Activated CD8-positive, alpha-beta T cell treated with anti-CD3 and anti-CD28 coated beads, Interleukin-2, amount 10 ng/mL, durations not matched to agents 7 days and 5 days (primary cell): ENCODE measurements at regions not wholly inside any gene's neighbourhood (a gene's known extent, or its start where the extent isn't known, plus 50 kb on each side); places are given as distances from the start of the nearest gene placed in this dataset.
"Not testable (repeated sequence)": the region's sequence is repeated elsewhere in the genome, so short reads cannot be mapped to it uniquely, and the experiment has no call there.

Experiments used
- ATAC-seq: fragments of 150-1000 bp; cut with Tn5 transposase; one replicate; pipeline ENCODE4 v1.10.0; 2021; ENCODE audit warnings: moderate library complexity
- CTCF ChIA-PET: fragments of 350-600 bp; sonication (Branson Sonifier 250); formaldehyde crosslinking; loops from one replicate; lab custom pipeline; 2021; ENCODE audit warnings: antibody characterized with exemption; lab: Charles Lee
- POLR2A ChIA-PET: fragments of 350-600 bp; sonication (Branson Sonifier 250); formaldehyde crosslinking; loops from one replicate; lab custom pipeline; 2021; ENCODE audit warnings: antibody characterized with exemption; lab: Charles Lee
- DNase-seq: peaks from one replicate; pipeline ENCODE4 v3.0.0-alpha.2; 2020
- H3K27ac Mint-ChIP-seq: one replicate; pipeline ENCODE4 v1.8.0; 2021; ENCODE audit warnings: mild to moderate bottlenecking, mixed read lengths
- H3K27me3 Mint-ChIP-seq: one replicate; pipeline ENCODE4 v1.8.0; 2021; ENCODE audit warnings: low read depth, mixed read lengths
- H3K36me3 Mint-ChIP-seq: one replicate; pipeline ENCODE4 v1.8.0; 2021; ENCODE audit warnings: low read depth, mixed read lengths
- H3K4me1 Mint-ChIP-seq: one replicate; pipeline ENCODE4 v1.8.0; 2021; ENCODE audit warnings: low read depth, mixed read lengths
- H3K4me3 Mint-ChIP-seq: one replicate; pipeline ENCODE4 v1.8.0; 2021; ENCODE audit warnings: mild to moderate bottlenecking, mixed read lengths
- H3K9me3 Mint-ChIP-seq: one replicate; pipeline ENCODE4 v1.8.0; 2022; ENCODE audit warnings: mixed read lengths; ENCODE audit not compliant: insufficient read depth

DNA sequence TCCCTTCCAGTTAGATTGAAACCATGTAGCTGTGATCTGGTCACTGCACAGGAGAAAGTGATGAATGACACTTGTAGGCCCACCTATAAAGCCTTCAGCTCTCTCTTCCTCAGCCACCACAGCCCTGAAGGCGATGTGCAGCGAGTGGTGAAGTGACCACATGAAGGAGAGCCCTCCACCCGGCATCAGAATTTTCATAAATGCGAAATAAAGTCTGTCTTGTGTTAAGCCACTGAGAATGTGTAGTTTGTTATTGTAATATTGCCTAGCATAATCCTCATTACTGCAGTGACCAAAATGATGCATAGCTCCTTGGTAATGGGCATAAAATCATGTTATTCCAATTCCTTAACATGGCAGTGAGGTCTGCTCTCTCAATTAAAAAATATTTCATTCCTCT is 122.1 kb upstream of the LYPLAL1 start:
- H3K36me3 Mint-ChIP-seq = no peaks in the 10 kb centered on the region
- H3K27me3 Mint-ChIP-seq = no peaks in the 10 kb centered on the region
- H3K4me3 Mint-ChIP-seq = no peak overlapping the region
- H3K27ac Mint-ChIP-seq = no peak overlapping the region
- no peaks in the 10 kb centered on the region for H3K9me3 Mint-ChIP-seq
- ChIA-PET POLR2A (no interaction called here), CTCF (no interaction called here)
- no peak for DNase-seq
- ATAC-seq = no peak
- no peaks in the 10 kb centered on the region for H3K4me1 Mint-ChIP-seq

DNA sequence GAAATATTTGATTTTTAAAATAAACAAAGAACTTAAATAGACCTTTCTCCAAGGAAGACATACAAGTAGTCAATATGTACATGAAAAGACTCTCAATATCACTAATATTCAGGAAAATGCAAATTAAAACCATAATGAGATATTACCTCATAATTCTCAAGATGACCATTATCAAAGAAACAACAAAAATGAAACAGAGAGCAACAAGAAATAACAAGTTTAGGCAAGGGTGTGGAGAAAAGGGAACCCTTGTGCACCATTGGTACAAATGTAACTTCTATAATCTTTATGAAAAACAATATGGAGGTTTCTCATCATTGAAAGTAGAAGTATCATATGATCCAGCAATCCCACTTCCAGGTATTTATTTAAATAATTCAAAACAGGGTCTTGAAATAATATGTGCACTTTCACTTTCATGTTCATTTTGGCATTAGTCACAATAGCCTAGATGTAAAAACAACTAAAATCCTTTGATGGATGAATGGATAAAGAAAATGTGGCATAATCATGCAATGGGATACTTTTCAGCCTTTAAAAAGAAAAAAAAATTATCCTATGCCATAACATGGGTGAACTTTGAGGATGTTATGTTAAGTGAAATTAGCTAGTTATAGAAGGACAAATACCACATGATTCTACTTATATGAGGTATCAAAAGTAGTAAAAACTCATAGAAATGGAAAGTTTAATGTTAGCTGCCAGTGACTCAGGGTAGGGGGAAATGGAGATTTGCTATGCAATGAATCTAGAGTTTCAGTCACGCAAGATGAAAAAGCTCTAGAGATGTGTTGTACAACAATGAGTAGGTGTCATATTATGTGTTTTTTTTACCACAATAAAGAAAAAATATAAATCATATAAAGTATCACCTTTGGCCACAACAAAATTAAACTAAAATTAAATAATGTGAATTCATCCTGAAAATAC is 114.5 kb upstream of the LYPLAL1 start:
- Mint-ChIP-seq H3K4me3 (no peak overlapping the region), H3K4me1 (no peaks in the 10 kb centered on the region), H3K27ac (no peak overlapping the region), H3K27me3 (no peaks in the 10 kb centered on the region), H3K9me3 (no peaks in the 10 kb centered on the region), H3K36me3 (no peaks in the 10 kb centered on the region)
- ChIA-PET POLR2A (no interaction called here), CTCF (no interaction called here)
- ATAC-seq (no peak), DNase-seq (no peak)

DNA sequence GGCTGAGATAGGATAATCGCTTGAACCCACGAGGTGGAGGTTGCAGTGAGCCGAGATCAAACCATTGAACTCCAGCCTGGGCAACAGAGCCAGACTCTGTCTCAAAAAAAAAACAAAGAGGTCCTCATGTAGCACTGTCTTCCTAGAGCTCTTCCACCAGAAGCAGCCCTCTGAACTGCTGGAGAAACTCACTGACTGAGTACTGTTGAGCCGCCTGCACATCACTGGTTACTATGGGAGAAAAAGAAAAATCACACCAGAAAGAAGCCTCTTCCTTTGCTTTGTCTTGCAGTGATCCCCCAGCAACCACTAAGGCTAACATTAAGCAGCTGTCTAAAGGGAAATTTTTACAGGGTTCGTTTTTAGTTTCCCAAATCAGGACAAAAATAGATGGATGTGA is 112.9 kb upstream of the LYPLAL1 start:
- H3K27me3 Mint-ChIP-seq = no peaks in the 10 kb centered on the region
- no peaks in the 10 kb centered on the region for H3K36me3 Mint-ChIP-seq
- CTCF ChIA-PET = no interaction called here
- no peak for ATAC-seq
- H3K9me3 Mint-ChIP-seq = no peaks in the 10 kb centered on the region
- POLR2A ChIA-PET = no interaction called here
- no peak overlapping the region for H3K27ac Mint-ChIP-seq
- no peaks in the 10 kb centered on the region for H3K4me1 Mint-ChIP-seq
- no peak for DNase-seq
- H3K4me3 Mint-ChIP-seq = no peak overlapping the region

DNA sequence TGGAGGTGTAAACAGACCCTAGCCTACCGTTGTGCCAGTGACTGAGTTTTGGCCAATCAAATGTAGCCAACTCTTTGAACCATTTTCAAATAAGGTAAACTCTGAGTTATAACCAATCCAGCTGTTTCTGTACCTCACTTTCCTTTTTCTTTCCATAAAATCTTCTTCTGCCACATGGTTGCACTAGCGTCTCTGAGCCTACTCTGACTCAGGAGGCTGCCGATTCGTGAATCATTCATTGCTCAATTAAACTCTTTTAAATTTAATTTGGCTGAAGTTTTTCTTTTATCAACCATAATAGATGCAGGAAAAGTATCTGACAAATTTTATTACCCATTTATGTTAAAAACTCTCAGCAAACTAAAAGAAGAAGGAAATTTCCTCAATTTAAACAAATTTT is 111.5 kb upstream of the LYPLAL1 start:
- POLR2A ChIA-PET = no interaction called here
- Mint-ChIP-seq H3K4me3 (no peak overlapping the region), H3K4me1 (no peaks in the 10 kb centered on the region), H3K27me3 (no peaks in the 10 kb centered on the region), H3K9me3 (no peaks in the 10 kb centered on the region), H3K36me3 (no peaks in the 10 kb centered on the region), H3K27ac (no peak overlapping the region)
- CTCF ChIA-PET = no interaction called here
- no peak for DNase-seq
- ATAC-seq = no peak

DNA sequence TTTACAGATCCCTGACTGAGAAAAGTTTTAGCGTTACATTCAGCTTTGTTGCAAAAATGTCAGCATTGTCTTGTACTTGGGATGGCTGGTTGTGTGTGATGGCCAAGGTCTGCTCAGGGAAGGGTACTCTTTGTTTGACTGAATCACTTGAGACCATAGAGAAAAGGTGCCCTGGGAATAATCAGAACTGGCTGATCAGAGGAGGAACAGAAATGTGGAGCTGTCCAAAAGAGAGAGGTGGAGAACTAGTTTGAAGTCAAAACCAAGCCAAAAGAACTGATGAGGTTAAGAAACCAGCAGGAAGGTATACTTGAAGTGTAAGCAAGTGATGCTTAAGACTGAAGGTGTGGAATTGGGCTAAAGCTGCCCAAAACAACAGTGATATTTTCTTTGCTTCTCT is 107.6 kb upstream of the LYPLAL1 start:
- POLR2A ChIA-PET = no interaction called here
- Mint-ChIP-seq H3K9me3 (no peaks in the 10 kb centered on the region), H3K4me3 (no peak overlapping the region)

DNA sequence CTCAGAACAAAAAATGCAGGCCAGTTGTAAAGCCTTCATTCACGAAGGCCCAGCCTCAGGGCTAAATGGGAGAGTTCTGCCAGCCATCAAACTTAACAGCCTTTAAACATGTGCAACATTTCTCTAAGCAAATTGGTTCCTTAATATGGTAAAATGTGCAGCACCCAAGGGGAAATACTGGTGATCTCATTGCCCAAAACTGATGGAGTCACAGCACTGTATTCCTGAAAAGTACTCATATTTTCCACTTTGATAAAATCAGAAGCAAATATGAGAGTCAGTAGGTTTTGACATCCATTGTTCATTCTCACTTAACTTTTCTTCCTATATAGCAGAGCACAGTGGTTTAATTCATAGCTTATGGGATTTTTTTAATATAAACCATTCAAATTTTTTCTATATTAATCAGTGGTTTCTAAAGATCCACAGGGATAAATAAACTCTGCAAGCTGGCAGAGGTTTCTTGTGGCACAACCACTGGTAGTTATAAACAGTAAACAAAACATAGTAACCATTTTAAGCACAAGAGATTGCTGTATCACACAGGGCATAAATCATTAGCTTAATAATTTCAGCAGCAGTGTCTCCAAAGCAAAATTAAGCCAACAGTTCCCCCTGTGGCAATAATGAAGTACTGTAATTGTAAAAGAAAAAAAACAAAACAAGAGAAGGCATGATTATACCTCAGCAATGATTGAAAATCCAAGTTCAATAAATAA is 106.9 kb upstream of the LYPLAL1 start:
- no peaks in the 10 kb centered on the region for H3K36me3 Mint-ChIP-seq
- DNase-seq = no peak
- H3K27ac Mint-ChIP-seq = no peak overlapping the region
- no peaks in the 10 kb centered on the region for H3K27me3 Mint-ChIP-seq
- ATAC-seq = no peak
- H3K4me1 Mint-ChIP-seq = no peaks in the 10 kb centered on the region
- H3K4me3 Mint-ChIP-seq = no peak overlapping the region
- CTCF ChIA-PET = no interaction called here
- POLR2A ChIA-PET = no interaction called here
- H3K9me3 Mint-ChIP-seq = no peaks in the 10 kb centered on the region

More for the DNA sequence above, 107.6 kb upstream of the LYPLAL1 start:
- Mint-ChIP-seq H3K4me1 (no peaks in the 10 kb centered on the region), H3K27ac (no peak overlapping the region), H3K27me3 (no peaks in the 10 kb centered on the region), H3K36me3 (no peaks in the 10 kb centered on the region)
- ATAC-seq = no peak
- DNase-seq = no peak
- CTCF ChIA-PET = no interaction called here

DNA sequence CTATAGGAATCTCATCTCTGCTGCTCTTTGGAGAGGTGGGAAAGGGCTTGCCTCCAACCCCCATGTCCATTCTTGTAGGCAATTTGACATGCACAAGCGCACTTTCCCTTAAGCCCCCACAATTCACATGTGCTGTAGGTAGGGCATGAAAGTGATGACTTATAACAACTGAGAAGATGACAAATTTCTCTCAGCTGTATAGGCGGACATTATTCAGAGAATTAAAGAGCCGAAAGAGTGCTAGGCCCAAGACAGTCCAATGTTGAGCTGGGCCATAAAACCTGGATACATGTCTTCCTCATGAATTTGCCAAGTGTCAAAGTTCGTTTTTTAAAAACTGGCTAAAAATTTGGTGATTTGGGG is 106.3 kb upstream of the LYPLAL1 start:
- no peaks in the 10 kb centered on the region for H3K9me3 Mint-ChIP-seq
- DNase-seq (no peak), ATAC-seq (no peak)
- ChIA-PET CTCF (no interaction called here), POLR2A (no interaction called here)
- H3K27me3 Mint-ChIP-seq = no peaks in the 10 kb centered on the region
- H3K4me3 Mint-ChIP-seq = no peak overlapping the region
- H3K27ac Mint-ChIP-seq = no peak overlapping the region
- no peaks in the 10 kb centered on the region for H3K4me1 Mint-ChIP-seq
- H3K36me3 Mint-ChIP-seq = no peaks in the 10 kb centered on the region

DNA sequence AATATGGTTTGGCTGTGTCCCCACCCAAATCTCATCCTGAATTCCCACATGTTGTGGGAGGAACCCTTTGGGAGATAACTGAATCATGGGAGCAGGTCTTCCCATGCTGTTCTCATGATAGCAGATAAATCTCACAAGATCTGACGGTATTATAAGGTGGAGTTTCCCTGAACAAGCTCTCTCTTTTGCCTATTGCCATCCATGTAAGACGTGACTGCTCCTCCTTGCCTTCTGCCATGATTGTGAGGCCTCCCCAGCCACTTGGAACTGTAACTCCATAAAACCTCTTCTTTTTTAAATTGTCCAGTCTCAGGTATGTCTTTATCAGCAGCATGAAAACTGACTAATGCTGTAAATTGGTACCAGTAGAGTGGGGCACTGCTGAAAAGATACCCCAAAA is 103.3 kb upstream of the LYPLAL1 start:
- ATAC-seq, CTCF ChIA-PET, H3K27me3 Mint-ChIP-seq, DNase-seq, POLR2A ChIA-PET, H3K27ac Mint-ChIP-seq, H3K9me3 Mint-ChIP-seq, H3K4me3 Mint-ChIP-seq, H3K4me1 Mint-ChIP-seq, H3K36me3 Mint-ChIP-seq: not testable (repeated sequence)

DNA sequence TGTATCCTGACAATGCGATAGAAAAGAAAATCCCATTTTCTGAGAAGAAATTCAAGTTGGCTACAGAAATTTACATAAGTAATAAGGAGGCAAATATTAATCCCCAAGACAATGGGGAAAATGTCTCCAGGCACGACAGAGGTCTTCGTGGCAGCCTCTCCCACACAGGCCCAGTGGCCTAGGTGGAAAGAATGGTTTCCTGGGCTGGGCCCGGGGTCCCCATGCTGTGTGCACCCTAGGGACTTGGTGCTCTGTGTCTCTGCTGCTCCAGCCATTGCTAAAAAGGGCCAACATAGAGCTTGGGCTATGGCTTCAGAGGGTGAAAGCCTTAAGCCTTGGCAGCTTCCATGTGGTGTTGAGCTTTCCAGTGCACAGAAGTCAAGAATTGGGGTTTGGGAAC is 102.5 kb upstream of the LYPLAL1 start:
- H3K36me3 Mint-ChIP-seq = no peaks in the 10 kb centered on the region
- no peaks in the 10 kb centered on the region for H3K9me3 Mint-ChIP-seq
- ATAC-seq (no peak), DNase-seq (no peak)
- no peaks in the 10 kb centered on the region for H3K27me3 Mint-ChIP-seq
- no peaks in the 10 kb centered on the region for H3K4me1 Mint-ChIP-seq
- H3K4me3 Mint-ChIP-seq = no peak overlapping the region
- CTCF ChIA-PET = no interaction called here
- POLR2A ChIA-PET = no interaction called here
- no peak overlapping the region for H3K27ac Mint-ChIP-seq

DNA sequence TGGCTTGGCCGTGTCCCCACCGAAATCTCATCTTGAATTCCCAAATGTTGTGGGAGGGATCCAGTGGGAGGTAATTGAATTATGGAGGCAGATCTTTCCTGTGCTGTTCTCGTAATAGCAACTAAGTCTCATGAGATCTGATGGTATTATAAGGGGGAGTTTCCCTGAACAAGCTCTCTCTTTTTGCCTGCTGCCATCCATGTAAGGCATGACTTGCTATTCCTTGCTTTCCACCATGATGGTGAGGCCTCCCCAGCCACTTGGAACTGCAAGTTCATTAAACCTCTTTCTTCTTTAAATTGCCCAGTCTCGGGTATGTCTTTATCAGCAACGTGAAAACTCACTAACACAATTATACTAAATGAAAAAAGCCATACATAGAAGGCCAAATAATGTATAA is 101.3 kb upstream of the LYPLAL1 start:
- CTCF ChIA-PET = no interaction called here
- POLR2A ChIA-PET = interaction anchor here (0.5 kb wide), 1 partner anchor 105 kb away, joined by 3 read pairs; no protein-coding TSS in a partner anchor
- DNase-seq = no peak
- Mint-ChIP-seq H3K27ac (no peak overlapping the region), H3K36me3 (no peaks in the 10 kb centered on the region), H3K9me3 (no peaks in the 10 kb centered on the region), H3K4me3 (no peak overlapping the region), H3K27me3 (no peaks in the 10 kb centered on the region), H3K4me1 (no peaks in the 10 kb centered on the region)
- ATAC-seq = no peak

DNA sequence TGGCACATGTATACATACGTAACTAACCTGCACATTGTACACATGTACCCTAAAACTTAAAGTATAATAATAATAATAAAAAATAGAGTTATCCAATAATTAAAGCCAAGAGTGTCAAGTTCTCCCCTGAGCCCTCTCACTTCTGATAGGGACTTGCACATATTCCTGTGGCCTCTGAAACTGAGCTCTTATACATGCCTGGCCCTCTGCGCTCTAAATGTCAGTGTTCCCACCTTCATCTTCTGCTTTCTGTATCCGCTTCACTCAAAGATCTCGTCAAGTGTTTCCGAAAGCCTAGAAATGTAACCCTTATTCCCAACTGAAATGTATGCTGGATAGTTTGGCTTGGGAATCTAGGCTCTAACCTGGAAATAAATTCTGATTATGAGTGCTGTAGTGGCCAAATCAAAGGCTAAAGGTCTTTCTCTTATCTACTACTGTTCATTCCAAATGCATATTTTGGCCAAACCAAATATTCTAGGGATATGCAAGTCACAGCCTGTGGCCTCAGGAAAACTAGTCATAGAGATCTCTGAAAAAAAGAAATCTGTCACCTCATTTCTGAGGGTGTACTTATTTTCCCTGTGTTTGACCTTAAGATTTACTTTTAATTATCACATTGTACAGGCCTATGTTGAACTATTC is 99.5 kb upstream of the LYPLAL1 start:
- CTCF ChIA-PET = no interaction called here
- H3K36me3 Mint-ChIP-seq = no peaks in the 10 kb centered on the region
- DNase-seq = no peak
- no peak overlapping the region for H3K27ac Mint-ChIP-seq
- no peaks in the 10 kb centered on the region for H3K9me3 Mint-ChIP-seq
- ATAC-seq = no peak
- H3K27me3 Mint-ChIP-seq = no peaks in the 10 kb centered on the region
- no peaks in the 10 kb centered on the region for H3K4me1 Mint-ChIP-seq
- POLR2A ChIA-PET = no interaction called here
- H3K4me3 Mint-ChIP-seq = no peak overlapping the region
